GM23338 (cell line): ENCODE measurements at regions not wholly inside any gene's neighbourhood (a gene's known extent, or its start where the extent isn't known, plus 50 kb on each side); places are given as distances from the start of the nearest gene placed in this dataset.

ENCODE experiments used
- ATAC-seq: fragments of 200-7000 bp; cut with Tn5 transposase; 3 replicates; pipeline ENCODE4 v1.9.1; 2020
- DNase-seq: peaks from one replicate; pipeline ENCODE4 v3.0.0-alpha.2; 2015; ENCODE audit warnings: low spot score
- H2AFZ ChIP-seq: fragments of 200-600 bp; sonication (generic); 2 replicates; pipeline ENCODE4 v1.8.0; 2016; ENCODE audit warnings: antibody characterized with exemption, mild to moderate bottlenecking, moderate library complexity
- H3F3A ChIP-seq: fragments of 200-600 bp; sonication (generic); replicated peaks from 2 replicates; pipeline ENCODE4 v1.8.0; 2017; ENCODE audit warnings: antibody characterized with exemption, mixed run types, low read depth
- H3K27ac ChIP-seq: fragments of 200-600 bp; sonication (generic); 2 replicates; pipeline ENCODE4 v1.6.1; 2016; ENCODE audit warnings: low read depth
- H3K27me3 ChIP-seq: fragments of 200-600 bp; sonication (generic); 2 replicates; pipeline ENCODE4 v1.8.0; 2016; ENCODE audit warnings: mild to moderate bottlenecking, mixed run types, moderate library complexity; ENCODE audit not compliant: insufficient read depth
- H3K36me3 ChIP-seq: fragments of 200-600 bp; sonication (generic); 2 replicates; pipeline ENCODE4 v1.8.0; 2016; ENCODE audit warnings: mild to moderate bottlenecking; ENCODE audit not compliant: insufficient read depth
- H3K4me1 ChIP-seq: fragments of 200-600 bp; sonication (generic); 2 replicates; pipeline ENCODE4 v1.8.0; 2016; ENCODE audit warnings: mild to moderate bottlenecking, moderate library complexity; ENCODE audit not compliant: insufficient read depth
- H3K4me2 ChIP-seq: fragments of 200-600 bp; sonication (generic); 2 replicates; pipeline ENCODE4 v1.7.1; 2017; ENCODE audit warnings: mixed run types
- H3K4me3 ChIP-seq: fragments of 200-600 bp; sonication (generic); 2 replicates; pipeline ENCODE4 v1.6.1; 2016; ENCODE audit warnings: mixed run types
- H3K79me2 ChIP-seq: fragments of 200-600 bp; sonication (generic); replicated peaks from 2 replicates; pipeline ENCODE4 v1.8.0; 2017; ENCODE audit warnings: mild to moderate bottlenecking; ENCODE audit not compliant: insufficient read depth
- H3K9me2 ChIP-seq: fragments of 200-600 bp; sonication (generic); 2 replicates; pipeline ENCODE4 v1.8.0; 2017; ENCODE audit not compliant: insufficient read depth
- H4K20me1 ChIP-seq: fragments of 200-600 bp; sonication (generic); replicated peaks from 2 replicates; pipeline ENCODE4 v1.8.0; 2017; ENCODE audit warnings: mild to moderate bottlenecking; ENCODE audit not compliant: insufficient read depth
- H3K27ac Mint-ChIP-seq: 2 replicates; pipeline ENCODE4 v1.8.0; 2020; ENCODE audit warnings: inconsistent platforms, mild to moderate bottlenecking, moderate library complexity, mixed read lengths
- H3K27me3 Mint-ChIP-seq: 3 replicates; pipeline ENCODE4 v1.8.0; 2022; ENCODE audit warnings: low read depth, mild to moderate bottlenecking, moderate library complexity, mixed read lengths, inconsistent platforms; ENCODE audit not compliant: insufficient read depth, poor library complexity
- H3K36me3 Mint-ChIP-seq: 3 replicates; pipeline ENCODE4 v1.8.0; 2021; ENCODE audit warnings: low read depth, mild to moderate bottlenecking, inconsistent platforms, moderate library complexity, mixed read lengths
- H3K4me1 Mint-ChIP-seq: 3 replicates; pipeline ENCODE4 v1.8.0; 2020; ENCODE audit warnings: mild to moderate bottlenecking, inconsistent platforms, mixed read lengths
- H3K4me3 Mint-ChIP-seq: 3 replicates; pipeline ENCODE4 v1.8.0; 2021; ENCODE audit warnings: moderate library complexity, mild to moderate bottlenecking, inconsistent platforms, mixed read lengths
- H3K9me3 Mint-ChIP-seq: 3 replicates; pipeline ENCODE4 v1.8.0; 2020; ENCODE audit warnings: moderate library complexity, mild to moderate bottlenecking, inconsistent platforms, mixed read lengths
- EZH2phosphoT487 ChIP-seq: fragments of 200-600 bp; sonication (generic); IDR thresholded peaks from one replicate; pipeline ENCODE4 v1.8.1; 2018; ENCODE audit warnings: antibody characterized with exemption; ENCODE audit not compliant: unreplicated experiment
- NANOG ChIP-seq: IDR thresholded peaks from 2 replicates; pipeline ENCODE4 v1.6.1; 2016; ENCODE audit warnings: antibody characterized with exemption, borderline replicate concordance
- POLR2AphosphoS5 ChIP-seq: IDR thresholded peaks from 2 replicates; pipeline ENCODE4 v1.6.1; 2016; ENCODE audit warnings: antibody characterized with exemption, low read depth
- STAT1 ChIP-seq: IDR thresholded peaks from one replicate; pipeline ENCODE4 v1.6.1; 2016; ENCODE audit warnings: antibody characterized with exemption; ENCODE audit not compliant: unreplicated experiment
- ZNF114 ChIP-seq: fragments of 250-450 bp; sonication (Bioruptor Pico); IDR thresholded peaks from 2 replicates; pipeline ENCODE4 v1.5.0; 2020; ENCODE audit warnings: mild to moderate bottlenecking, moderate library complexity
- TF ChIP-seq, protein P1 (sequence below): fragments of 250-450 bp; sonication (Bioruptor Pico); IDR thresholded peaks from 2 replicates; pipeline ENCODE4 v1.5.0; 2020; ENCODE audit warnings: mild to moderate bottlenecking, moderate library complexity
- TF ChIP-seq, protein P2 (sequence below): IDR thresholded peaks from 2 replicates; pipeline ENCODE4 v1.6.1; 2016; ENCODE audit warnings: antibody characterized with exemption
- TF ChIP-seq, protein P3 (sequence below), 2 experiments: fragments of 200-600 bp in 1 of 2; sonication (generic) in 1 of 2; conservative IDR thresholded peaks; 2 replicates each; pipeline versions ENCODE4 v1.5.1 to v1.6.1; 2016 to 2017; ENCODE audit warnings: antibody characterized with exemption in 2 of 2, low read depth in 2 of 2, mild to moderate bottlenecking in 2 of 2, moderate library complexity in 1 of 2
- TF ChIP-seq, protein P4 (sequence below): IDR thresholded peaks from one replicate; pipeline ENCODE4 v1.6.1; 2018; ENCODE audit warnings: antibody characterized with exemption; ENCODE audit not compliant: unreplicated experiment

DNA sequence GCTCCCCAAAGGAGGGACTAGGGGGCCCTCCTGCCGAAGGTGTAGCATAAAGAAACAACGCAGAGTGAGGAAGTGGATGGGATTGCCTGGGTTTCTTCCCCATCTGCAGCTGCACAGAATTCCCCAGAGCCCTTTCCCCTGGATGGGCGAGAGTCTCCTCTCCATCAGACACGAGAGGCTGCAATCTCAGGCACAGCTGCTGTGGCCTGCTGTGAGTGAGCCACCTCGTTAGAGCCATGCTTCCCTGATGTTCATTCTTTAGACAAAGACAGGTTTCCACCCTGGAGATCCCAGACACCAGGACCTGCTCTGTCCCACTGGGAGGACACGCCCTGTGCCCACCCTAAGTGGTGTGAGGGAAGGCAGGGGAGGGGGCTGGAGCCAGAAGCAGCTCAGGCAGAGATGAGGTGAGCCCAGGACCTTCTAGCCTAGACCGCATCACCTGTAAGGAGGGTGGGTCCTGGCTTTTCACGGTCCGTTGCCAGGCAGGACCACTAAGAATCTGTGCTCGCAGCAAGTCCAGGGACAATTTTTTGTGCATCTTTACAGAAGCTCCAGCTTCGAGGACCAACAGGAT, 268.6 kb upstream of the TCERG1L start (continued):
- TF ChIP-seq, protein P1, sequence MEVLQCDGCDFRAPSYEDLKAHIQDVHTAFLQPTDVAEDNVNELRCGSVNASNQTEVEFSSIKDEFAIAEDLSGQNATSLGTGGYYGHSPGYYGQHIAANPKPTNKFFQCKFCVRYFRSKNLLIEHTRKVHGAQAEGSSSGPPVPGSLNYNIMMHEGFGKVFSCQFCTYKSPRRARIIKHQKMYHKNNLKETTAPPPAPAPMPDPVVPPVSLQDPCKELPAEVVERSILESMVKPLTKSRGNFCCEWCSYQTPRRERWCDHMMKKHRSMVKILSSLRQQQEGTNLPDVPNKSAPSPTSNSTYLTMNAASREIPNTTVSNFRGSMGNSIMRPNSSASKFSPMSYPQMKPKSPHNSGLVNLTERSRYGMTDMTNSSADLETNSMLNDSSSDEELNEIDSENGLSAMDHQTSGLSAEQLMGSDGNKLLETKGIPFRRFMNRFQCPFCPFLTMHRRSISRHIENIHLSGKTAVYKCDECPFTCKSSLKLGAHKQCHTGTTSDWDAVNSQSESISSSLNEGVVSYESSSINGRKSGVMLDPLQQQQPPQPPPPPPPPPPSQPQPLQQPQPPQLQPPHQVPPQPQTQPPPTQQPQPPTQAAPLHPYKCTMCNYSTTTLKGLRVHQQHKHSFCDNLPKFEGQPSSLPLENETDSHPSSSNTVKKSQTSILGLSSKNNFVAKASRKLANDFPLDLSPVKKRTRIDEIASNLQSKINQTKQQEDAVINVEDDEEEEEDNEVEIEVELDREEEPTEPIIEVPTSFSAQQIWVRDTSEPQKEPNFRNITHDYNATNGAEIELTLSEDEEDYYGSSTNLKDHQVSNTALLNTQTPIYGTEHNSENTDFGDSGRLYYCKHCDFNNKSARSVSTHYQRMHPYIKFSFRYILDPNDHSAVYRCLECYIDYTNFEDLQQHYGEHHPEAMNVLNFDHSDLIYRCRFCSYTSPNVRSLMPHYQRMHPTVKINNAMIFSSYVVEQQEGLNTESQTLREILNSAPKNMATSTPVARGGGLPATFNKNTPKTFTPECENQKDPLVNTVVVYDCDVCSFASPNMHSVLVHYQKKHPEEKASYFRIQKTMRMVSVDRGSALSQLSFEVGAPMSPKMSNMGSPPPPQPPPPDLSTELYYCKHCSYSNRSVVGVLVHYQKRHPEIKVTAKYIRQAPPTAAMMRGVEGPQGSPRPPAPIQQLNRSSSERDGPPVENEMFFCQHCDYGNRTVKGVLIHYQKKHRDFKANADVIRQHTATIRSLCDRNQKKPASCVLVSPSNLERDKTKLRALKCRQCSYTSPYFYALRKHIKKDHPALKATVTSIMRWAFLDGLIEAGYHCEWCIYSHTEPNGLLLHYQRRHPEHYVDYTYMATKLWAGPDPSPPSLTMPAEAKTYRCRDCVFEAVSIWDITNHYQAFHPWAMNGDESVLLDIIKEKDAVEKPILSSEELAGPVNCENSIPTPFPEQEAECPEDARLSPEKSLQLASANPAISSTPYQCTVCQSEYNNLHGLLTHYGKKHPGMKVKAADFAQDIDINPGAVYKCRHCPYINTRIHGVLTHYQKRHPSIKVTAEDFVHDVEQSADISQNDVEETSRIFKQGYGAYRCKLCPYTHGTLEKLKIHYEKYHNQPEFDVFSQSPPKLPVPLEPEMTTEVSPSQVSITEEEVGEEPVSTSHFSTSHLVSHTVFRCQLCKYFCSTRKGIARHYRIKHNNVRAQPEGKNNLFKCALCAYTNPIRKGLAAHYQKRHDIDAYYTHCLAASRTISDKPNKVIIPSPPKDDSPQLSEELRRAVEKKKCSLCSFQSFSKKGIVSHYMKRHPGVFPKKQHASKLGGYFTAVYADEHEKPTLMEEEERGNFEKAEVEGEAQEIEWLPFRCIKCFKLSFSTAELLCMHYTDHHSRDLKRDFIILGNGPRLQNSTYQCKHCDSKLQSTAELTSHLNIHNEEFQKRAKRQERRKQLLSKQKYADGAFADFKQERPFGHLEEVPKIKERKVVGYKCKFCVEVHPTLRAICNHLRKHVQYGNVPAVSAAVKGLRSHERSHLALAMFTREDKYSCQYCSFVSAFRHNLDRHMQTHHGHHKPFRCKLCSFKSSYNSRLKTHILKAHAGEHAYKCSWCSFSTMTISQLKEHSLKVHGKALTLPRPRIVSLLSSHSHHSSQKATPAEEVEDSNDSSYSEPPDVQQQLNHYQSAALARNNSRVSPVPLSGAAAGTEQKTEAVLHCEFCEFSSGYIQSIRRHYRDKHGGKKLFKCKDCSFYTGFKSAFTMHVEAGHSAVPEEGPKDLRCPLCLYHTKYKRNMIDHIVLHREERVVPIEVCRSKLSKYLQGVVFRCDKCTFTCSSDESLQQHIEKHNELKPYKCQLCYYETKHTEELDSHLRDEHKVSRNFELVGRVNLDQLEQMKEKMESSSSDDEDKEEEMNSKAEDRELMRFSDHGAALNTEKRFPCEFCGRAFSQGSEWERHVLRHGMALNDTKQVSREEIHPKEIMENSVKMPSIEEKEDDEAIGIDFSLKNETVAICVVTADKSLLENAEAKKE: no peak
- TF ChIP-seq POLR2AphosphoS5 (no peak), STAT1 (no peak), NANOG (no peak), EZH2phosphoT487 (no peak)
- TF ChIP-seq, protein P2, sequence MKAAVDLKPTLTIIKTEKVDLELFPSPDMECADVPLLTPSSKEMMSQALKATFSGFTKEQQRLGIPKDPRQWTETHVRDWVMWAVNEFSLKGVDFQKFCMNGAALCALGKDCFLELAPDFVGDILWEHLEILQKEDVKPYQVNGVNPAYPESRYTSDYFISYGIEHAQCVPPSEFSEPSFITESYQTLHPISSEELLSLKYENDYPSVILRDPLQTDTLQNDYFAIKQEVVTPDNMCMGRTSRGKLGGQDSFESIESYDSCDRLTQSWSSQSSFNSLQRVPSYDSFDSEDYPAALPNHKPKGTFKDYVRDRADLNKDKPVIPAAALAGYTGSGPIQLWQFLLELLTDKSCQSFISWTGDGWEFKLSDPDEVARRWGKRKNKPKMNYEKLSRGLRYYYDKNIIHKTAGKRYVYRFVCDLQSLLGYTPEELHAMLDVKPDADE: no peak
- TF ChIP-seq, protein P3, sequence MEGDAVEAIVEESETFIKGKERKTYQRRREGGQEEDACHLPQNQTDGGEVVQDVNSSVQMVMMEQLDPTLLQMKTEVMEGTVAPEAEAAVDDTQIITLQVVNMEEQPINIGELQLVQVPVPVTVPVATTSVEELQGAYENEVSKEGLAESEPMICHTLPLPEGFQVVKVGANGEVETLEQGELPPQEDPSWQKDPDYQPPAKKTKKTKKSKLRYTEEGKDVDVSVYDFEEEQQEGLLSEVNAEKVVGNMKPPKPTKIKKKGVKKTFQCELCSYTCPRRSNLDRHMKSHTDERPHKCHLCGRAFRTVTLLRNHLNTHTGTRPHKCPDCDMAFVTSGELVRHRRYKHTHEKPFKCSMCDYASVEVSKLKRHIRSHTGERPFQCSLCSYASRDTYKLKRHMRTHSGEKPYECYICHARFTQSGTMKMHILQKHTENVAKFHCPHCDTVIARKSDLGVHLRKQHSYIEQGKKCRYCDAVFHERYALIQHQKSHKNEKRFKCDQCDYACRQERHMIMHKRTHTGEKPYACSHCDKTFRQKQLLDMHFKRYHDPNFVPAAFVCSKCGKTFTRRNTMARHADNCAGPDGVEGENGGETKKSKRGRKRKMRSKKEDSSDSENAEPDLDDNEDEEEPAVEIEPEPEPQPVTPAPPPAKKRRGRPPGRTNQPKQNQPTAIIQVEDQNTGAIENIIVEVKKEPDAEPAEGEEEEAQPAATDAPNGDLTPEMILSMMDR (conservative IDR thresholded peaks at IDR 0.05; ENCODE audit: low read depth in 2 of 2): no peak

DNA sequence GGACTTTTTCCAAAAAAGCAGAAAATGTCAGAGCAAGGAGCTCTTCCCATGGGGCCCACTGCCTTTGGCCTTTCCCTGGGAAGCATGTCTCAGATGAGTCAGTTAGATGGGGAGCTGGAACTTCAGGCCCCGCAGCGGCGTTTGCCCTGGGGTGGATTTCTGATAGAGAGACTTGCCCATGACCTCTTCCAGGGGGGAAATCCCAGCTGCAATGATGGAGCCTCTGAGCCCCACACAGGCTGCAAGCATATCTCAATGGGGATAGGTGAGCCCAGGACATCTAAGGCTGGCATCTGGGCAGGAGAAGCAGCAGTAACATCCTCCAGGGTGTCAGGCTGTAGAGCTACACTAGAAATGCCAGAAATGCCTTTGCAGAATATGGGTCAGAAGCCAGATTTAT, 269.2 kb upstream of the TCERG1L start:
- H3K27me3 ChIP-seq: no peaks in the 10 kb centered on the region
- DNase-seq: no peak
- H3K9me2 ChIP-seq: no peaks in the 10 kb centered on the region
- H3K4me3 ChIP-seq: no peak overlapping the region
- no peaks in the 10 kb centered on the region for H3K79me2 ChIP-seq
- H3F3A ChIP-seq: no peaks in the 10 kb centered on the region
- H3K4me1 ChIP-seq: no peaks in the 10 kb centered on the region
- no peaks in the 10 kb centered on the region for H4K20me1 ChIP-seq
- Mint-ChIP-seq H3K4me1 (no peaks in the 10 kb centered on the region), H3K9me3 (peaks cover 81% of the 10 kb centered on the region), H3K27me3 (peaks cover 8% of the 10 kb centered on the region), H3K4me3 (no peak overlapping the region), H3K27ac (no peak overlapping the region), H3K36me3 (peaks cover 5% of the 10 kb centered on the region)
- no peak overlapping the region for H3K4me2 ChIP-seq
- no peak overlapping the region for H3K27ac ChIP-seq
- TF ChIP-seq POLR2AphosphoS5: no peak
- TF ChIP-seq STAT1: no peak
- no peak for TF ChIP-seq ZNF114
- TF ChIP-seq, protein P4, sequence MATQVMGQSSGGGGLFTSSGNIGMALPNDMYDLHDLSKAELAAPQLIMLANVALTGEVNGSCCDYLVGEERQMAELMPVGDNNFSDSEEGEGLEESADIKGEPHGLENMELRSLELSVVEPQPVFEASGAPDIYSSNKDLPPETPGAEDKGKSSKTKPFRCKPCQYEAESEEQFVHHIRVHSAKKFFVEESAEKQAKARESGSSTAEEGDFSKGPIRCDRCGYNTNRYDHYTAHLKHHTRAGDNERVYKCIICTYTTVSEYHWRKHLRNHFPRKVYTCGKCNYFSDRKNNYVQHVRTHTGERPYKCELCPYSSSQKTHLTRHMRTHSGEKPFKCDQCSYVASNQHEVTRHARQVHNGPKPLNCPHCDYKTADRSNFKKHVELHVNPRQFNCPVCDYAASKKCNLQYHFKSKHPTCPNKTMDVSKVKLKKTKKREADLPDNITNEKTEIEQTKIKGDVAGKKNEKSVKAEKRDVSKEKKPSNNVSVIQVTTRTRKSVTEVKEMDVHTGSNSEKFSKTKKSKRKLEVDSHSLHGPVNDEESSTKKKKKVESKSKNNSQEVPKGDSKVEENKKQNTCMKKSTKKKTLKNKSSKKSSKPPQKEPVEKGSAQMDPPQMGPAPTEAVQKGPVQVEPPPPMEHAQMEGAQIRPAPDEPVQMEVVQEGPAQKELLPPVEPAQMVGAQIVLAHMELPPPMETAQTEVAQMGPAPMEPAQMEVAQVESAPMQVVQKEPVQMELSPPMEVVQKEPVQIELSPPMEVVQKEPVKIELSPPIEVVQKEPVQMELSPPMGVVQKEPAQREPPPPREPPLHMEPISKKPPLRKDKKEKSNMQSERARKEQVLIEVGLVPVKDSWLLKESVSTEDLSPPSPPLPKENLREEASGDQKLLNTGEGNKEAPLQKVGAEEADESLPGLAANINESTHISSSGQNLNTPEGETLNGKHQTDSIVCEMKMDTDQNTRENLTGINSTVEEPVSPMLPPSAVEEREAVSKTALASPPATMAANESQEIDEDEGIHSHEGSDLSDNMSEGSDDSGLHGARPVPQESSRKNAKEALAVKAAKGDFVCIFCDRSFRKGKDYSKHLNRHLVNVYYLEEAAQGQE: no peak
- no peak for ATAC-seq
- no peaks in the 10 kb centered on the region; the same call in 1 of the 2 replicates for H3K36me3 ChIP-seq
- H2AFZ ChIP-seq: no peak overlapping the region
